ENCODE measurements at regions not wholly inside any gene's neighbourhood (a gene's known extent, or its start where the extent isn't known, plus 50 kb on each side); places are given as distances from the start of the nearest gene placed in this dataset.

GRCh38 chr3:196147116-196147515 lies 64.1 kb downstream of the ZDHHC19 start:
- WGBS, 2 donors (ENCODE audit: low coverage in 1 of 2), result 77 to 100% methylated on average over 1 to 2 of the region's 2 CpGs
- Histone ChIP-seq H3K27ac (no peak overlapping the region), H3K4me3 (no peak overlapping the region), H3K27me3 (peaks cover 16% of the 10 kb centered on the region), H3K4me1 (no peaks in the 10 kb centered on the region), H3K9me3 (no peaks in the 10 kb centered on the region), H3K36me3 (no peaks in the 10 kb centered on the region)
- TF ChIP-seq CTCF (IDR thresholded peaks at IDR 0.05) (no peak), EP300 (IDR thresholded peaks at IDR 0.05) (no peak), POLR2A (IDR thresholded peaks at IDR 0.05) (no peak), POLR2AphosphoS5 (IDR thresholded peaks at IDR 0.05) (no peak)
- ATAC-seq, result no peak

- no peak for TF ChIP-seq CTCF (IDR thresholded peaks at IDR 0.05)
- TF ChIP-seq POLR2A (IDR thresholded peaks at IDR 0.05), result no peak
- no peak for TF ChIP-seq POLR2AphosphoS5 (IDR thresholded peaks at IDR 0.05)
- no peak for TF ChIP-seq EP300 (IDR thresholded peaks at IDR 0.05)
- WGBS, 2 donors (ENCODE audit: low coverage in 1 of 2), result 77 to 91% methylated on average over 11 to 13 of the region's 18 CpGs
- no peaks in the 10 kb centered on the region for H3K36me3 ChIP-seq
- no peak overlapping the region for H3K4me3 ChIP-seq
- no peaks in the 10 kb centered on the region for H3K9me3 ChIP-seq
- no peaks in the 10 kb centered on the region for H3K4me1 ChIP-seq
- peaks cover 18% of the 10 kb centered on the region for H3K27me3 ChIP-seq
- H3K27ac ChIP-seq, result no peak overlapping the region
- ATAC-seq, result no peak
These were observed 63.8 kb upstream of the TFRC start for GRCh38 chr3:196145468-196146262.

- no peaks in the 10 kb centered on the region for H3K36me3 ChIP-seq
- no peaks in the 10 kb centered on the region for H3K4me1 ChIP-seq
- WGBS, 2 donors (ENCODE audit: low coverage in 1 of 2), result 81 to 88% methylated on average over 14 of the region's 19 CpGs
- no peak for ATAC-seq
- peaks cover 18% of the 10 kb centered on the region for H3K27me3 ChIP-seq
- TF ChIP-seq EP300 (IDR thresholded peaks at IDR 0.05), result no peak
- no peak for TF ChIP-seq POLR2A (IDR thresholded peaks at IDR 0.05)
- no peak for TF ChIP-seq CTCF (IDR thresholded peaks at IDR 0.05)
- no peak for TF ChIP-seq POLR2AphosphoS5 (IDR thresholded peaks at IDR 0.05)
- no peak overlapping the region for H3K27ac ChIP-seq
- no peaks in the 10 kb centered on the region for H3K9me3 ChIP-seq
- H3K4me3 ChIP-seq, result no peak overlapping the region
These were observed 62.7 kb upstream of the TFRC start for GRCh38 chr3:196144383-196145105.

- no peaks in the 10 kb centered on the region for H3K36me3 ChIP-seq
- no peaks in the 10 kb centered on the region for H3K9me3 ChIP-seq
- no peak overlapping the region for H3K27ac ChIP-seq
- no peak for TF ChIP-seq POLR2AphosphoS5 (IDR thresholded peaks at IDR 0.05)
- no peak for TF ChIP-seq POLR2A (IDR thresholded peaks at IDR 0.05)
- no peak for TF ChIP-seq CTCF (IDR thresholded peaks at IDR 0.05)
- no peak for TF ChIP-seq EP300 (IDR thresholded peaks at IDR 0.05)
- no peak for ATAC-seq
- H3K27me3 ChIP-seq, result peaks cover 18% of the 10 kb centered on the region
- H3K4me3 ChIP-seq, result no peak overlapping the region
- H3K4me1 ChIP-seq, result no peaks in the 10 kb centered on the region
- 87 to 89% methylated on average over 8 to 12 of the region's 17 CpGs for WGBS, 2 donors (ENCODE audit: low coverage in 1 of 2)
These were observed 62.0 kb upstream of the TFRC start for GRCh38 chr3:196143708-196144382.

Data from gastroesophageal sphincter (tissue), 4 donors.